Stomach (tissue), 8 donors: ENCODE measurements at regions not wholly inside any gene's neighbourhood (a gene's known extent, or its start where the extent isn't known, plus 50 kb on each side); places are given as distances from the start of the nearest gene placed in this dataset.
"Not testable (repeated sequence)": the region's sequence is repeated elsewhere in the genome, so short reads cannot be mapped to it uniquely, and the experiment has no call there.

Source experiments
- DNase-seq, 2 donors: peaks; one replicate each; pipeline versions ENCODE4 v3.0.0 to v3.0.0-alpha.2; 2013 to 2019
- H3K27ac ChIP-seq, 5 donors: fragments of 200-600 bp in 4 of 5; sonication (generic) in 4 of 5; one replicate each; pipeline ENCODE4 v1.5.1; 2013 to 2019; ENCODE audit warnings: mild to moderate bottlenecking in 1 of 5, moderate library complexity in 1 of 5
- H3K27me3 ChIP-seq, 3 donors: fragments of 200-600 bp; sonication (generic); one replicate each; pipeline ENCODE4 v1.5.1; 2017 to 2019; ENCODE audit warnings: mixed run types in 1 of 3
- H3K36me3 ChIP-seq, 4 donors: fragments of 200-600 bp; sonication (generic); 1 replicate in 3 of 4; 2 replicates in 1 of 4; pipeline ENCODE4 v1.5.1; 2016 to 2019
- H3K4me1 ChIP-seq, 4 donors: fragments of 200-600 bp; sonication (generic); one replicate each; pipeline ENCODE4 v1.5.1; 2016 to 2019
- H3K4me3 ChIP-seq, 4 donors: fragments of 200-600 bp; sonication (generic) in 3 of 4; one replicate each; pipeline ENCODE4 v1.5.1; 2016 to 2019; ENCODE audit warnings: mild to moderate bottlenecking in 1 of 4
- H3K9me3 ChIP-seq, 4 donors: fragments of 200-600 bp; sonication (generic); one replicate each; pipeline ENCODE4 v1.5.1; 2016 to 2019
- POLR2AphosphoS5 ChIP-seq, 3 donors: sonication (generic); formaldehyde crosslinking; IDR thresholded peaks; one replicate each; pipeline ENCODE4 v1.6.1; 2016; ENCODE audit warnings: antibody characterized with exemption in 3 of 3
- WGBS, 5 donors: extraction: QIAGEN DNeasy Blood & Tissue Kit in 3 of 5; methylation state at CpG; one replicate each; pipeline versions ENCODE4 v1.1.5 to v1.1.7; 2013 to 2018; 5-methylcytosine and 5-hydroxymethylcytosine counted together
- intact Hi-C: fragments of 100-400 bp; cut with DNase I; formaldehyde crosslinking; loops from one replicate; pipeline ENCODE4 v1.15.1; 2023; ENCODE audit warnings: low total_unique reads
- donor health status: healthy with polysubstance abuse.
- donor health status: Bipolar disorder and iron deficiency.
- donor health status: healthy.

GRCh38 chr20:30295967-30296366 is 961.5 kb upstream of the DEFB115 start:
- H3K36me3 ChIP-seq, intact Hi-C loops, DNase-seq, H3K9me3 ChIP-seq, H3K4me3 ChIP-seq, H3K27me3 ChIP-seq: not testable (repeated sequence)
- 82 to 89% (median 86%) methylated on average over 5 to 8 of the region's 9 CpGs for WGBS, 5 donors
- Histone ChIP-seq H3K4me1 (peaks cover 0 to 18% (median 2%) of the 10 kb centered on the region in 4 donors), H3K27ac (peak overlapping the region in 1 of 5 donors; percentile 4)

GRCh38 chr20:30297878-30298595 is 959.4 kb upstream of the DEFB115 start:
- peak in 2 of 3 donors; percentile 4 to 25 for TF ChIP-seq POLR2AphosphoS5 (IDR thresholded peaks at IDR 0.05)
- peaks cover 0 to 11% (median 2%) of the 10 kb centered on the region in 4 donors for H3K4me1 ChIP-seq
- H3K36me3 ChIP-seq, intact Hi-C loops, H3K4me3 ChIP-seq, H3K27me3 ChIP-seq, H3K9me3 ChIP-seq: not testable (repeated sequence)
- DNase-seq = peak in 1 of 2 donors; percentile 43
- peak overlapping the region; percentile 35 to 84 (median 46) for H3K27ac ChIP-seq
- 38 to 50% (median 49%) methylated on average over 1 of the region's 1 CpG for WGBS, 5 donors

GRCh38 chr20:30300220-30300642 is 957.2 kb upstream of the DEFB115 start:
- H3K9me3 ChIP-seq, H3K36me3 ChIP-seq, H3K27me3 ChIP-seq, DNase-seq, intact Hi-C loops: not testable (repeated sequence)
- H3K4me1 ChIP-seq = peaks cover 0 to 11% (median 2%) of the 10 kb centered on the region in 4 donors
- H3K4me3 ChIP-seq = peak overlapping the region in 3 of 4 donors; percentile 22 to 34 (median 23)
- 5 to 30% (median 11%) methylated on average over 19 to 33 of the region's 33 CpGs for WGBS, 5 donors
- peak overlapping the region in 4 of 5 donors; percentile 23 to 55 (median 36) for H3K27ac ChIP-seq

- peaks cover 0 to 11% (median 2%) of the 10 kb centered on the region in 4 donors for H3K4me1 ChIP-seq
- H3K36me3 ChIP-seq, H3K27ac ChIP-seq, H3K27me3 ChIP-seq, DNase-seq, H3K9me3 ChIP-seq, H3K4me3 ChIP-seq, intact Hi-C loops: not testable (repeated sequence)
Measured at GRCh38 chr20:30302786-30303185, 954.7 kb upstream of the DEFB115 start.

- H3K9me3 ChIP-seq, H3K4me3 ChIP-seq, H3K4me1 ChIP-seq, intact Hi-C loops, DNase-seq, H3K36me3 ChIP-seq, H3K27me3 ChIP-seq: not testable (repeated sequence)
- 7 to 40% (median 19%) methylated on average over 1 of the region's 1 CpG; no CpG with 5 or more reads in 1 of the 5 donors for WGBS, 5 donors
- H3K27ac ChIP-seq = peak overlapping the region in 4 of 5 donors; percentile 46 to 70 (median 54)
Measured at GRCh38 chr20:30309938-30310337, 947.5 kb upstream of the DEFB115 start.

GRCh38 chr20:30310385-30310784 is 947.1 kb upstream of the DEFB115 start:
- H3K36me3 ChIP-seq, H3K9me3 ChIP-seq, H3K4me3 ChIP-seq, DNase-seq, intact Hi-C loops, H3K27me3 ChIP-seq, H3K4me1 ChIP-seq: not testable (repeated sequence)
- H3K27ac ChIP-seq = peak overlapping the region in 4 of 5 donors; percentile 46 to 70 (median 54)
- 44 to 64% (median 53%) methylated on average over 2 of the region's 2 CpGs for WGBS, 5 donors

GRCh38 chr20:30312220-30312619 is 945.2 kb upstream of the DEFB115 start:
- H3K36me3 ChIP-seq, H3K4me3 ChIP-seq, DNase-seq, H3K9me3 ChIP-seq, H3K27ac ChIP-seq, H3K4me1 ChIP-seq, intact Hi-C loops: not testable (repeated sequence)
- WGBS, 5 donors = 95 to 97% (median 95%) methylated on average over 3 to 4 of the region's 4 CpGs
- H3K27me3 ChIP-seq = peaks cover 0 to 13% (median 0%) of the 10 kb centered on the region in 3 donors

- H3K4me3 ChIP-seq, H3K27ac ChIP-seq, H3K36me3 ChIP-seq, intact Hi-C loops, DNase-seq, H3K4me1 ChIP-seq, H3K9me3 ChIP-seq: not testable (repeated sequence)
- WGBS, 5 donors = 25 to 55% (median 29%) methylated on average over 1 of the region's 1 CpG
- peaks cover 0 to 20% (median 0%) of the 10 kb centered on the region in 3 donors for H3K27me3 ChIP-seq
Measured at GRCh38 chr20:30313660-30314059, 943.8 kb upstream of the DEFB115 start.

GRCh38 chr20:30316063-30316462 is 941.4 kb upstream of the DEFB115 start:
- H3K4me1 ChIP-seq, H3K4me3 ChIP-seq, H3K36me3 ChIP-seq, H3K27ac ChIP-seq, H3K9me3 ChIP-seq, intact Hi-C loops: not testable (repeated sequence)
- DNase-seq = peak in 1 of 2 donors; percentile 7
- peaks cover 0 to 20% (median 0%) of the 10 kb centered on the region in 3 donors for H3K27me3 ChIP-seq
- WGBS, 5 donors = 34 to 46% (median 37%) methylated on average over 15 to 23 of the region's 23 CpGs

GRCh38 chr20:30316532-30317299 is 940.7 kb upstream of the DEFB115 start:
- H3K4me1 ChIP-seq, H3K9me3 ChIP-seq, intact Hi-C loops, H3K27ac ChIP-seq, H3K4me3 ChIP-seq, H3K36me3 ChIP-seq, DNase-seq: not testable (repeated sequence)
- WGBS, 5 donors = 49 to 54% (median 50%) methylated on average over 39 to 47 of the region's 47 CpGs
- peaks cover 0 to 20% (median 0%) of the 10 kb centered on the region in 3 donors for H3K27me3 ChIP-seq

- H3K4me3 ChIP-seq, H3K27me3 ChIP-seq, H3K27ac ChIP-seq, intact Hi-C loops, H3K4me1 ChIP-seq, DNase-seq, H3K36me3 ChIP-seq, H3K9me3 ChIP-seq: not testable (repeated sequence)
- WGBS, 5 donors = 77 to 85% (median 81%) methylated on average over 5 of the region's 5 CpGs
Measured at GRCh38 chr20:30333744-30334143, 923.7 kb upstream of the DEFB115 start.
